ENCODE measurements at regions not wholly inside any gene's neighbourhood (a gene's known extent, or its start where the extent isn't known, plus 50 kb on each side); places are given as distances from the start of the nearest gene placed in this dataset.

GRCh38 chr14:47772652-47773051 is 97.2 kb upstream of the MDGA2 start:
- DNase-seq: no peak
- no peak for ATAC-seq
- intact Hi-C loops (cut with DNase I): no loop called here

GRCh38 chr14:47763188-47763854 is 87.9 kb upstream of the MDGA2 start:
- no peak for ATAC-seq
- no peak for DNase-seq
- intact Hi-C loops (cut with DNase I): no loop called here

GRCh38 chr14:47746986-47747385 is 71.6 kb upstream of the MDGA2 start:
- ATAC-seq (no peak), DNase-seq (no peak)
- intact Hi-C loops (cut with DNase I): no loop called here

GRCh38 chr14:47744155-47744554 is 68.8 kb upstream of the MDGA2 start:
- DNase-seq (no peak), ATAC-seq (no peak)
- intact Hi-C loops (cut with DNase I): no loop called here

- no peak for DNase-seq
- intact Hi-C loops (cut with DNase I): no loop called here
- ATAC-seq: no peak
These were observed 64.1 kb upstream of the MDGA2 start for GRCh38 chr14:47739541-47739940.

- ATAC-seq (no peak), DNase-seq (no peak)
- intact Hi-C loops (cut with DNase I): no loop called here
These were observed 54.9 kb upstream of the MDGA2 start for GRCh38 chr14:47730296-47730695.

Small RNA genes in the stretch of these regions (microRNA-seq; reads per million reads assigned to microRNA genes)
- 0 reads per million in 2 donors for gene MIR548Y
